Gastrocnemius medialis (tissue), 4 donors: ENCODE measurements at regions not wholly inside any gene's neighbourhood (a gene's known extent, or its start where the extent isn't known, plus 50 kb on each side); places are given as distances from the start of the nearest gene placed in this dataset.
"Not testable (repeated sequence)": the region's sequence is repeated elsewhere in the genome, so short reads cannot be mapped to it uniquely, and the experiment has no call there.

ENCODE experiments used
- CTCF ChIP-seq, 5 experiments: fragments of 450-650 bp in 3 of 5; fragments of 200-600 bp in 2 of 5; sonication (generic) in 2 of 5; IDR thresholded peaks in 4 of 5; conservative IDR thresholded peaks in 1 of 5; 1 replicate in 4 of 5; 2 replicates in 1 of 5; pipeline ENCODE4 v1.5.1; 2016 to 2019; ENCODE audit warnings: antibody characterized with exemption in 5 of 5, mild to moderate bottlenecking in 3 of 5, moderate library complexity in 3 of 5
- POLR2A ChIP-seq, 2 donors: fragments of 450-650 bp; IDR thresholded peaks; one replicate each; pipeline ENCODE4 v1.6.1; 2017; ENCODE audit warnings: antibody characterized with exemption in 2 of 2, mild to moderate bottlenecking in 2 of 2, moderate library complexity in 2 of 2

- not testable (repeated sequence) for TF ChIP-seq CTCF (IDR thresholded peaks at IDR 0.05 in 4 of 5, conservative IDR thresholded peaks at IDR 0.05 in 1 of 5); POLR2A (IDR thresholded peaks at IDR 0.05)
Measured at GRCh38 chr22:25458631-25459030, 105.8 kb upstream of the GRK3 start.
